Pancreas (tissue), 10 donors: ENCODE measurements at regions not wholly inside any gene's neighbourhood (a gene's known extent, or its start where the extent isn't known, plus 50 kb on each side); places are given as distances from the start of the nearest gene placed in this dataset.

Source experiments
- ATAC-seq, 4 donors: fragments of 200-7000 bp; cut with Tn5 transposase; one replicate each; pipeline versions ENCODE4 v1.8.0 to v1.9.1; 2020; ENCODE audit warnings: mild to moderate bottlenecking in 4 of 4, moderate library complexity in 4 of 4
- DNase-seq, 6 donors: peaks; one replicate each; pipeline ENCODE4 v3.0.0-alpha.2; 2020
- FAIRE-seq: peaks from 2 replicates; lab custom pipeline; 2012; peaks lifted over from hg19 to GRCh38; lab: Jason Lieb, UNC
- H3K27ac ChIP-seq, 4 donors: fragments of 200-600 bp; sonication (generic); 1 replicate in 3 of 4; 2 replicates in 1 of 4; pipeline versions ENCODE4 v1.5.0 to v1.8.0; 2020
- H3K27me3 ChIP-seq, 4 donors: fragments of 200-600 bp; one replicate each; pipeline ENCODE4 v1.8.0; 2021
- H3K36me3 ChIP-seq, 3 donors: fragments of 200-600 bp; sonication (generic) in 1 of 3; one replicate each; pipeline versions ENCODE4 v1.5.0 to v1.8.0; 2020 to 2021
- H3K4me1 ChIP-seq, 3 donors: fragments of 200-600 bp; one replicate each; pipeline ENCODE4 v1.8.0; 2021
- H3K4me3 ChIP-seq, 4 donors: fragments of 200-600 bp; sonication (generic) in 2 of 4; one replicate each; pipeline versions ENCODE4 v1.5.0 to v1.8.0; 2020 to 2021
- H3K9me3 ChIP-seq, 4 donors: fragments of 200-600 bp; one replicate each; pipeline ENCODE4 v1.8.0; 2021
- CTCF ChIP-seq, 4 donors: fragments of 200-600 bp; sonication (generic) in 3 of 4; IDR thresholded peaks; one replicate each; pipeline versions ENCODE4 v1.5.0 to v1.8.0; 2021; ENCODE audit warnings: antibody characterized with exemption in 4 of 4
- WGBS, 2 donors: extraction: QIAGEN DNeasy Blood & Tissue Kit; methylation state at CpG; one replicate each; pipeline ENCODE4 v1.1.7; 2013; 5-methylcytosine and 5-hydroxymethylcytosine counted together
- intact Hi-C, 3 donors: fragments of 100-400 bp; cut with DNase I; formaldehyde crosslinking; loops; one replicate each; pipeline versions ENCODE4 v1.11.1 to v1.14.2; 2022
- donor health status: healthy with polysubstance abuse.
- donor health status: DM: no; HTN: no; CAD: no; lungs with moderate emphysema.
- donor health status: DM: no; HTN: no; CAD: no.
- donor health status: control.
- donor health status: control.
- donor health status: Bipolar disorder and iron deficiency.
- donor health status: DM: yes; HTN: yes; CAD: no.
- donor health status: DM: no; HTN: no; CAD: no.
- donor health status: DM: no; HTN: no; CAD: no.
- donor health status: DM: yes; HTN: yes; CAD: no.

- WGBS, 2 donors: 48 to 51% methylated on average over 1 of the region's 1 CpG
- Histone ChIP-seq H3K36me3 (no peaks in the 10 kb centered on the region), H3K4me3 (no peak overlapping the region), H3K9me3 (no peaks in the 10 kb centered on the region), H3K27ac (no peak overlapping the region), H3K27me3 (no peaks in the 10 kb centered on the region), H3K4me1 (no peaks in the 10 kb centered on the region)
- ATAC-seq: no peak
- no peak for TF ChIP-seq CTCF (IDR thresholded peaks at IDR 0.05)
- no peak for FAIRE-seq
- intact Hi-C loops: no loop called here
- no peak for DNase-seq
Measured at GRCh38 chr3:88267-88666, 108.3 kb upstream of the CHL1 start.

GRCh38 chr3:93746-94145, 102.8 kb upstream of the CHL1 start:
- WGBS, 2 donors: 80 to 85% methylated on average over 7 of the region's 7 CpGs
- FAIRE-seq (no peak), ATAC-seq (no peak), DNase-seq (no peak)
- H3K27ac ChIP-seq: no peak overlapping the region
- intact Hi-C loops: no loop called here
- no peak overlapping the region for H3K4me3 ChIP-seq
- no peaks in the 10 kb centered on the region for H3K36me3 ChIP-seq
- no peaks in the 10 kb centered on the region for H3K4me1 ChIP-seq
- no peaks in the 10 kb centered on the region for H3K27me3 ChIP-seq
- no peak for TF ChIP-seq CTCF (IDR thresholded peaks at IDR 0.05)
- H3K9me3 ChIP-seq: no peaks in the 10 kb centered on the region

- no peak overlapping the region for H3K27ac ChIP-seq
- H3K27me3 ChIP-seq: no peaks in the 10 kb centered on the region
- no peaks in the 10 kb centered on the region for H3K4me1 ChIP-seq
- DNase-seq (no peak), ATAC-seq (no peak), FAIRE-seq (no peak)
- no peak for TF ChIP-seq CTCF (IDR thresholded peaks at IDR 0.05)
- no peaks in the 10 kb centered on the region for H3K9me3 ChIP-seq
- H3K4me3 ChIP-seq: no peak overlapping the region
- intact Hi-C loops: no loop called here
- H3K36me3 ChIP-seq: no peaks in the 10 kb centered on the region
- WGBS, 2 donors: 59 to 72% methylated on average over 4 of the region's 4 CpGs
Measured at GRCh38 chr3:96259-96658, 100.3 kb upstream of the CHL1 start.

DNA sequence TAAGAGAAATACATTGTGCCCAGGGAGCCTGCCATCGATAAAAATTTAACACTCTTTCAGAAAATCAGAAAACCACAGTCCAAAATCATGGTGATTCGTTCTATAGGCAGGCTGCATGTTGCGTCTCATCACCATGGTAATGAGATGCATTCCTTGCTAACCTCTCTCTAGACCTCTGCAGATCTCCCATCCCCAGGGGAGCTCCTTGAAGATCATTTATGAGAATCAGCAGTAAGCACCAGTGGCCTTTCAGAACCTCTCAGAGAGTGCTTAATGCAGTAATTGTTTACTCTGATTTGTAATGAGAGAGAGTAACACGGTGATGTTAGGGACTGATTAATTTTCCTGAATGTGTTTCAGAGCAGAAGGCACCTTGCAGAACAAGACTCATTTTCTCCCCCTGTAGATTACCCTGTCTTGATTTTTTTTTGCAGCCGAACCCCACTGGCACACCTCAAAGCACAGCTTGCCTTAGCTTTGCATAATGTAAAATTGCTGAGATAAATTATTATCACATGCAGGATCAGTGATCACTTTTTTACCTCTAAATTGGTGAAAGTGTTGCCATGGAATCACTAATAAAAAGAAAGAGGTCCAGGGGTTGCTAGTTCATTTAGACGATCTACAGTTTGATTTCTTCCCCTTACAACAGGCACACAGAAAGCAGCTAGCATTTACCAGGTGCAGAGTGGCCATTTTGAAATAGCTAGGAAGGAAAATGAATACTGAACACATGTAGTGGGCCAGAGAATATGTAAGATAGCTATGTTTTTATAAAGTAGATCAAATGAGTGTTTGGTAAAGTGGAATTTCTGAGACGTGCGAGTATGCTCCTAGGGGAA, 98.9 kb upstream of the CHL1 start:
- no peaks in the 10 kb centered on the region for H3K36me3 ChIP-seq
- H3K4me3 ChIP-seq: no peak overlapping the region
- no peaks in the 10 kb centered on the region for H3K4me1 ChIP-seq
- no peaks in the 10 kb centered on the region for H3K27me3 ChIP-seq
- intact Hi-C loops: no loop called here
- DNase-seq (no peak), FAIRE-seq (no peak), ATAC-seq (peak in 1 of 4 donors; percentile 44)
- no peaks in the 10 kb centered on the region for H3K9me3 ChIP-seq
- H3K27ac ChIP-seq: no peak overlapping the region
- WGBS, 2 donors: 52 to 62% methylated on average over 8 of the region's 8 CpGs
- TF ChIP-seq CTCF (IDR thresholded peaks at IDR 0.05): no peak

- no peaks in the 10 kb centered on the region for H3K36me3 ChIP-seq
- TF ChIP-seq CTCF (IDR thresholded peaks at IDR 0.05): no peak
- 51 to 67% methylated on average over 5 of the region's 5 CpGs for WGBS, 2 donors
- H3K4me3 ChIP-seq: no peak overlapping the region
- no peak for FAIRE-seq
- no peak for DNase-seq
- no peak overlapping the region for H3K27ac ChIP-seq
- intact Hi-C loops: no loop called here
- ATAC-seq: no peak
- no peaks in the 10 kb centered on the region for H3K4me1 ChIP-seq
- H3K9me3 ChIP-seq: no peaks in the 10 kb centered on the region
- H3K27me3 ChIP-seq: no peaks in the 10 kb centered on the region
Measured at GRCh38 chr3:98259-98654, 98.3 kb upstream of the CHL1 start.
